B cell (primary cell): ENCODE measurements at regions not wholly inside any gene's neighbourhood (a gene's known extent, or its start where the extent isn't known, plus 50 kb on each side); places are given as distances from the start of the nearest gene placed in this dataset.

Experiments
- ATAC-seq: fragments of 200-7000 bp; cut with Tn5 transposase; one replicate; pipeline ENCODE4 v1.10.0; 2021; ENCODE audit warnings: low read depth, mild to moderate bottlenecking, moderate number of reproducible peaks, moderate library complexity
- CTCF ChIA-PET: fragments of 350-600 bp; sonication (Branson Sonifier 250); formaldehyde crosslinking; loops from one replicate; lab custom pipeline; 2021; ENCODE audit warnings: antibody characterized with exemption, inconsistent platforms; lab: Charles Lee
- POLR2A ChIA-PET: fragments of 350-600 bp; sonication (Branson Sonifier 250); formaldehyde crosslinking; loops from one replicate; lab custom pipeline; 2021; ENCODE audit warnings: antibody characterized with exemption; lab: Charles Lee
- DNase-seq: peaks from one replicate; pipeline ENCODE4 v3.0.0; 2013
- H2AFZ ChIP-seq: 2 replicates; pipeline ENCODE4 v1.6.1; 2012; ENCODE audit warnings: mild to moderate bottlenecking, low read depth, low read length; ENCODE audit not compliant: insufficient read depth, poor library complexity, severe bottlenecking
- H3K27ac ChIP-seq, 2 donors: 1 replicate in 1 of 2; 2 replicates in 1 of 2; pipeline ENCODE4 v1.5.1; 2012 to 2013; ENCODE audit warnings: low read length in 2 of 2, mild to moderate bottlenecking in 2 of 2, moderate library complexity in 1 of 2
- H3K27me3 ChIP-seq, 4 experiments: fragments of 200-600 bp in 1 of 4; sonication (generic) in 1 of 4; replicated peaks in 1 of 4; 1 replicate in 2 of 4; 2 replicates in 2 of 4; pipeline versions ENCODE4 v1.6.1 to v1.7.0; 2013 to 2016; ENCODE audit warnings: low read length in 3 of 4, mild to moderate bottlenecking in 2 of 4, mixed read lengths in 1 of 4, moderate library complexity in 1 of 4; ENCODE audit not compliant: insufficient read depth in 4 of 4, control insufficient read depth in 3 of 4; ENCODE audit errors: control extremely low read depth in 1 of 4
- H3K36me3 ChIP-seq, 2 experiments: replicated peaks in 1 of 2; 1 replicate in 1 of 2; 2 replicates in 1 of 2; pipeline versions ENCODE4 v1.6.1 to v1.7.1; 2013; ENCODE audit warnings: low read length in 1 of 2; ENCODE audit not compliant: insufficient read depth in 2 of 2, control insufficient read depth in 1 of 2; ENCODE audit errors: control extremely low read depth in 1 of 2, extremely low read depth in 1 of 2
- H3K4me1 ChIP-seq, 2 donors: fragments of 200-600 bp in 1 of 2; sonication (generic) in 1 of 2; 1 replicate in 1 of 2; 2 replicates in 1 of 2; pipeline versions ENCODE4 v1.5.1 to v1.6.1; 2013 to 2017; ENCODE audit warnings: low read length in 2 of 2; ENCODE audit not compliant: control insufficient read depth in 2 of 2, insufficient read depth in 2 of 2
- H3K4me2 ChIP-seq: replicated peaks from 2 replicates; pipeline ENCODE3; 2012; ENCODE audit warnings: mild to moderate bottlenecking, low read depth, low read length; ENCODE audit not compliant: poor library complexity, severe bottlenecking
- H3K4me3 ChIP-seq, 5 experiments: fragments of 200-600 bp in 1 of 5; sonication (generic) in 1 of 5; 1 replicate in 3 of 5; 2 replicates in 2 of 5; pipeline versions ENCODE4 v1.5.1 to v1.7.0; 2011 to 2016; ENCODE audit warnings: low read length in 4 of 5, mild to moderate bottlenecking in 4 of 5, low read depth in 2 of 5, control low read depth in 1 of 5, moderate library complexity in 1 of 5; ENCODE audit not compliant: insufficient read depth in 1 of 5; ENCODE audit errors: control extremely low read depth in 1 of 5, extremely low read depth in 1 of 5
- H3K79me2 ChIP-seq: fragments of 200-600 bp; sonication (generic); one replicate; pipeline ENCODE4 v1.6.0; 2016; ENCODE audit warnings: low read length; ENCODE audit not compliant: control insufficient read depth, insufficient read depth
- H3K9ac ChIP-seq: fragments of 200-600 bp; sonication (generic); 2 replicates; pipeline ENCODE4 v1.6.1; 2017; ENCODE audit warnings: mild to moderate bottlenecking, low read length, moderate library complexity
- H3K9me3 ChIP-seq, 3 donors: one replicate each; pipeline versions ENCODE4 v1.6.1 to v1.7.1; 2013; ENCODE audit warnings: low read length in 2 of 3; ENCODE audit not compliant: control insufficient read depth in 2 of 3, insufficient read depth in 1 of 3; ENCODE audit errors: control extremely low read depth in 1 of 3
- H4K20me1 ChIP-seq: 2 replicates; pipeline ENCODE4 v1.6.0; 2012; ENCODE audit warnings: mild to moderate bottlenecking, low read length; ENCODE audit not compliant: insufficient read depth, control insufficient read depth, poor library complexity, severe bottlenecking
- H3K27ac Mint-ChIP-seq: one replicate; pipeline ENCODE4 v1.8.0; 2021; ENCODE audit warnings: mixed read lengths
- H3K27me3 Mint-ChIP-seq: one replicate; pipeline ENCODE4 v1.8.0; 2021; ENCODE audit warnings: mixed read lengths
- H3K4me1 Mint-ChIP-seq: one replicate; pipeline ENCODE4 v1.8.0; 2021; ENCODE audit warnings: mixed read lengths
- H3K4me3 Mint-ChIP-seq: one replicate; pipeline ENCODE4 v1.8.0; 2021; ENCODE audit warnings: mixed read lengths
- H3K9me3 Mint-ChIP-seq: one replicate; pipeline ENCODE4 v1.8.0; 2022; ENCODE audit warnings: mixed read lengths; ENCODE audit not compliant: insufficient read depth
- EZH2 ChIP-seq: IDR thresholded peaks from 2 replicates; pipeline ENCODE4 v1.6.1; 2012; ENCODE audit warnings: borderline replicate concordance, low read depth, mild to moderate bottlenecking, moderate library complexity, low read length; ENCODE audit not compliant: insufficient read depth, poor library complexity, severe bottlenecking
- WGBS: methylation state at CpG from one replicate; pipeline ENCODE4 v1.1.5; 2013; ENCODE audit warnings: missing lambda C conversion rate; ENCODE audit not compliant: insufficient coverage; 5-methylcytosine and 5-hydroxymethylcytosine counted together
- intact Hi-C: fragments of 100-400 bp; cut with micrococcal nuclease; formaldehyde crosslinking; loops from one replicate; pipeline ENCODE4 v1.10.0; 2022
- TF ChIP-seq, protein P1 (sequence below): fragments of 200-600 bp; IDR thresholded peaks from one replicate; pipeline ENCODE4 v1.8.0; 2022; ENCODE audit warnings: antibody characterized with exemption, mild to moderate bottlenecking

- H3K27me3 Mint-ChIP-seq, result peaks cover 5% of the 10 kb centered on the region
- H3K9me3 Mint-ChIP-seq, result no peaks in the 10 kb centered on the region
- Histone ChIP-seq H3K36me3 (no peaks in the 10 kb centered on the region), H3K4me3 (no peak overlapping the region), H3K79me2 (no peaks in the 10 kb centered on the region), H3K4me1 (no peaks in the 10 kb centered on the region), H2AFZ (no peak overlapping the region), H3K9ac (no peak overlapping the region), H3K27me3 (no peaks in the 10 kb centered on the region), H3K27ac (no peak overlapping the region), H3K9me3 (peaks cover 0 to 3% (median 0%) of the 10 kb centered on the region in 3 donors), H3K4me2 (no peak overlapping the region), H4K20me1 (no peaks in the 10 kb centered on the region)
- ChIA-PET CTCF (no interaction called here), POLR2A (no interaction called here)
- TF ChIP-seq, protein P1, sequence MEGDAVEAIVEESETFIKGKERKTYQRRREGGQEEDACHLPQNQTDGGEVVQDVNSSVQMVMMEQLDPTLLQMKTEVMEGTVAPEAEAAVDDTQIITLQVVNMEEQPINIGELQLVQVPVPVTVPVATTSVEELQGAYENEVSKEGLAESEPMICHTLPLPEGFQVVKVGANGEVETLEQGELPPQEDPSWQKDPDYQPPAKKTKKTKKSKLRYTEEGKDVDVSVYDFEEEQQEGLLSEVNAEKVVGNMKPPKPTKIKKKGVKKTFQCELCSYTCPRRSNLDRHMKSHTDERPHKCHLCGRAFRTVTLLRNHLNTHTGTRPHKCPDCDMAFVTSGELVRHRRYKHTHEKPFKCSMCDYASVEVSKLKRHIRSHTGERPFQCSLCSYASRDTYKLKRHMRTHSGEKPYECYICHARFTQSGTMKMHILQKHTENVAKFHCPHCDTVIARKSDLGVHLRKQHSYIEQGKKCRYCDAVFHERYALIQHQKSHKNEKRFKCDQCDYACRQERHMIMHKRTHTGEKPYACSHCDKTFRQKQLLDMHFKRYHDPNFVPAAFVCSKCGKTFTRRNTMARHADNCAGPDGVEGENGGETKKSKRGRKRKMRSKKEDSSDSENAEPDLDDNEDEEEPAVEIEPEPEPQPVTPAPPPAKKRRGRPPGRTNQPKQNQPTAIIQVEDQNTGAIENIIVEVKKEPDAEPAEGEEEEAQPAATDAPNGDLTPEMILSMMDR, result no peak
- TF ChIP-seq EZH2, result no peak
- no peak for DNase-seq
- no peak overlapping the region for H3K27ac Mint-ChIP-seq
- intact Hi-C loops, result no loop called here
- no peaks in the 10 kb centered on the region for H3K4me1 Mint-ChIP-seq
- H3K4me3 Mint-ChIP-seq, result no peak overlapping the region
- ATAC-seq, result no peak
- WGBS, result no CpG with 5 or more reads among the region's 3 CpGs
Observed at GRCh38 chr6:99833034-99833433, 161.0 kb downstream of the MCHR2 start.

GRCh38 chr6:99836471-99836870 lies 157.6 kb downstream of the MCHR2 start:
- TF ChIP-seq, protein P1, result no peak
- TF ChIP-seq EZH2, result no peak
- Mint-ChIP-seq H3K4me1 (no peaks in the 10 kb centered on the region), H3K27ac (no peak overlapping the region), H3K9me3 (no peaks in the 10 kb centered on the region), H3K27me3 (peaks cover 5% of the 10 kb centered on the region), H3K4me3 (no peak overlapping the region)
- POLR2A ChIA-PET, result no interaction called here
- Histone ChIP-seq H4K20me1 (no peaks in the 10 kb centered on the region), H3K27ac (no peak overlapping the region), H3K4me3 (no peak overlapping the region), H3K4me2 (no peak overlapping the region), H3K9ac (no peak overlapping the region), H2AFZ (no peak overlapping the region), H3K27me3 (peaks cover 0 to 3% (median 0%) of the 10 kb centered on the region in 4 experiments), H3K79me2 (no peaks in the 10 kb centered on the region), H3K36me3 (no peaks in the 10 kb centered on the region), H3K9me3 (peaks cover 0 to 3% (median 0%) of the 10 kb centered on the region in 3 donors), H3K4me1 (no peaks in the 10 kb centered on the region)
- DNase-seq (no peak), ATAC-seq (no peak)
- intact Hi-C loops, result no loop called here
- 100% methylated on average over 1 of the region's 3 CpGs for WGBS
- CTCF ChIA-PET, result no interaction called here
